ENCODE measurements at regions not wholly inside any gene's neighbourhood (a gene's known extent, or its start where the extent isn't known, plus 50 kb on each side); places are given as distances from the start of the nearest gene placed in this dataset.

- TF ChIP-seq EZH2 (IDR thresholded peaks at IDR 0.05; ENCODE audit: low read depth, low read length, severe bottlenecking) (no peak), SP1 (IDR thresholded peaks at IDR 0.05; ENCODE audit: low read depth, low read length) (no peak), HDAC2 (IDR thresholded peaks at IDR 0.05; ENCODE audit: borderline replicate concordance in 1 of 2, low read depth in 2 of 2, low read length in 2 of 2) (no peak), CTCF (IDR thresholded peaks at IDR 0.05; ENCODE audit: control extremely low read depth in 1 of 3, insufficient read depth in 1 of 3, low read depth in 1 of 3, low read length in 3 of 3) (no peak), TAF7 (optimal IDR thresholded peaks at IDR 0.05; ENCODE audit: borderline replicate concordance, low read depth, low read length) (no peak), TEAD4 (IDR thresholded peaks at IDR 0.05; ENCODE audit: low read depth, low read length) (no peak), POLR2AphosphoS5 (IDR thresholded peaks at IDR 0.05; ENCODE audit: low read depth, low read length) (no peak), POLR2A (IDR thresholded peaks at IDR 0.05; ENCODE audit: control extremely low read depth in 1 of 2, low read depth in 2 of 2, low read length in 2 of 2) (no peak), CBX8 (IDR thresholded peaks at IDR 0.05; ENCODE audit: borderline replicate concordance, low read depth, low read length) (no peak), EP300 (IDR thresholded peaks at IDR 0.05; ENCODE audit: borderline replicate concordance in 1 of 2, low read depth in 2 of 2, low read length in 2 of 2) (no peak), MAFK (IDR thresholded peaks at IDR 0.05; ENCODE audit: low read depth, low read length) (no peak), MAX (IDR thresholded peaks at IDR 0.05) (no peak), EGR1 (IDR thresholded peaks at IDR 0.05; ENCODE audit: borderline replicate concordance, low read depth, low read length) (no peak), RFX5 (IDR thresholded peaks at IDR 0.05; ENCODE audit: borderline replicate concordance, low read depth, low read length) (no peak)
Observed at GRCh38 chr2:115904516-115904915, 1462.1 kb downstream of the DPP10 start.

All from H1 (cell line).